ENCODE measurements at regions not wholly inside any gene's neighbourhood (a gene's known extent, or its start where the extent isn't known, plus 50 kb on each side); places are given as distances from the start of the nearest gene placed in this dataset.

DNA sequence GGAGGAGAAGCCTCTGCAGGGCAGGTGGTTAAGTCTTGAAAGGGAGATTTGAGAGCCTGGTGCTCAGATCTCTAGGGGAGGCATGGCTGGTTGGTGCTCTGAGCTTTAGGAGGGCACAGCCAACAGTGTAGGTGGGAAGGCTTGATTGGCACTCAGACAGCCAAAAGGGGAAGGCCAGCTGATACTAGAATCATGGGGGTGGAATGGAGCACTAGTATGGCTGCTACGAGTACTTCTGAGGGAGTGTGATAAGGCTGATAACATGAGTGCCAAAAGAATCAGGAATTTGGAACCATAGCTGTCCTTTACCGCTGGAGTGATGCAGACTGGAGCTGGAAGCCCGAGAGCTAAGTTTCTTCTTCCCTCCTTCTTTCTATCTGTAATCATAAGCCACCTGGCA lies 184.6 kb upstream of the TBC1D5 start:
- H3K4me3 Mint-ChIP-seq: no peak overlapping the region
- H3K36me3 Mint-ChIP-seq (ENCODE audit: low read depth): peaks cover 3% of the 10 kb centered on the region; the same call in 2 of the 3 replicates
- H3K36me3 ChIP-seq (ENCODE audit: insufficient read depth): peaks cover 4% of the 10 kb centered on the region; the same call in 1 of the 2 replicates

DNA sequence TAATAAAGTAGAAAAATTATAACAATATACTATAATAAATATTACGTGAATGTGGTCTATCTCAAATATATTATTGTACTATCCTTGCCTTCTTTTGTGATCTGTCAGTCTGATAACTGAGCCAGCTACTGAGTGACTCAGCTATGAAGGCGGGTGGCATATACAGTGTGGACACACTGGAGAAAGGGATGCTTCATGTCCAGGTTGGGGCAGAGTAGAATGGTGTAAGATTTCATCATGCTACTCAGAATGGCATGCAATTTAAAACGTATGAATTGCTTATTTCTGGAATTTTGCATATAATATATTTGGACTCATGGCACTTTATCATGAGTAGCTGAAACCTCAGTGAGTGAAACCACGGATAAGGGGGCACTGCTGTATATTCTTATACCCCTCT lies 172.9 kb upstream of the TBC1D5 start:
- H3K4me1 ChIP-seq (ENCODE audit: insufficient read depth): no peaks in the 10 kb centered on the region; the same call in none of the 2 replicates
- no peaks in the 10 kb centered on the region for H3K36me3 ChIP-seq (ENCODE audit: insufficient read depth)
- H4K20me1 ChIP-seq (replicated peaks; ENCODE audit: insufficient read depth): no peaks in the 10 kb centered on the region
- no peak for DNase-seq (ENCODE audit: low spot score)
- H3K9me3 Mint-ChIP-seq: no peaks in the 10 kb centered on the region; the same call in 2 of the 3 replicates
- no peaks in the 10 kb centered on the region for H3K27me3 Mint-ChIP-seq (ENCODE audit: insufficient read depth, low read depth, poor library complexity)
- no peak overlapping the region for H3K4me2 ChIP-seq
- ATAC-seq: no peak
- no peaks in the 10 kb centered on the region for H3K9me2 ChIP-seq (ENCODE audit: insufficient read depth)
- peaks cover 11% of the 10 kb centered on the region; the same call in 2 of the 3 replicates for H3K4me1 Mint-ChIP-seq
- no peak overlapping the region for H2AFZ ChIP-seq
- no peak overlapping the region for H3K4me3 Mint-ChIP-seq
- H3K4me3 ChIP-seq: no peak overlapping the region
- no peaks in the 10 kb centered on the region for H3K36me3 Mint-ChIP-seq (ENCODE audit: low read depth)
- H3K79me2 ChIP-seq (replicated peaks; ENCODE audit: insufficient read depth): no peaks in the 10 kb centered on the region
- H3F3A ChIP-seq (replicated peaks; ENCODE audit: low read depth): no peaks in the 10 kb centered on the region
- H3K27me3 ChIP-seq (ENCODE audit: insufficient read depth): no peaks in the 10 kb centered on the region
- H3K27ac Mint-ChIP-seq: no peak overlapping the region
- H3K27ac ChIP-seq (ENCODE audit: low read depth): no peak overlapping the region
- no peak for TF ChIP-seq EZH2 (IDR thresholded peaks at IDR 0.05; ENCODE audit: low read depth, unreplicated experiment)
- TF ChIP-seq, protein P1, sequence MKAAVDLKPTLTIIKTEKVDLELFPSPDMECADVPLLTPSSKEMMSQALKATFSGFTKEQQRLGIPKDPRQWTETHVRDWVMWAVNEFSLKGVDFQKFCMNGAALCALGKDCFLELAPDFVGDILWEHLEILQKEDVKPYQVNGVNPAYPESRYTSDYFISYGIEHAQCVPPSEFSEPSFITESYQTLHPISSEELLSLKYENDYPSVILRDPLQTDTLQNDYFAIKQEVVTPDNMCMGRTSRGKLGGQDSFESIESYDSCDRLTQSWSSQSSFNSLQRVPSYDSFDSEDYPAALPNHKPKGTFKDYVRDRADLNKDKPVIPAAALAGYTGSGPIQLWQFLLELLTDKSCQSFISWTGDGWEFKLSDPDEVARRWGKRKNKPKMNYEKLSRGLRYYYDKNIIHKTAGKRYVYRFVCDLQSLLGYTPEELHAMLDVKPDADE (IDR thresholded peaks at IDR 0.05): no peak
- TF ChIP-seq NANOG (IDR thresholded peaks at IDR 0.05; ENCODE audit: borderline replicate concordance): no peak
- no peak for TF ChIP-seq CREB1 (CRISPR knock-in tag; IDR thresholded peaks at IDR 0.05; ENCODE audit: low read depth)
- no peak for TF ChIP-seq STAT1 (IDR thresholded peaks at IDR 0.05; ENCODE audit: unreplicated experiment)
- TF ChIP-seq, protein P2, sequence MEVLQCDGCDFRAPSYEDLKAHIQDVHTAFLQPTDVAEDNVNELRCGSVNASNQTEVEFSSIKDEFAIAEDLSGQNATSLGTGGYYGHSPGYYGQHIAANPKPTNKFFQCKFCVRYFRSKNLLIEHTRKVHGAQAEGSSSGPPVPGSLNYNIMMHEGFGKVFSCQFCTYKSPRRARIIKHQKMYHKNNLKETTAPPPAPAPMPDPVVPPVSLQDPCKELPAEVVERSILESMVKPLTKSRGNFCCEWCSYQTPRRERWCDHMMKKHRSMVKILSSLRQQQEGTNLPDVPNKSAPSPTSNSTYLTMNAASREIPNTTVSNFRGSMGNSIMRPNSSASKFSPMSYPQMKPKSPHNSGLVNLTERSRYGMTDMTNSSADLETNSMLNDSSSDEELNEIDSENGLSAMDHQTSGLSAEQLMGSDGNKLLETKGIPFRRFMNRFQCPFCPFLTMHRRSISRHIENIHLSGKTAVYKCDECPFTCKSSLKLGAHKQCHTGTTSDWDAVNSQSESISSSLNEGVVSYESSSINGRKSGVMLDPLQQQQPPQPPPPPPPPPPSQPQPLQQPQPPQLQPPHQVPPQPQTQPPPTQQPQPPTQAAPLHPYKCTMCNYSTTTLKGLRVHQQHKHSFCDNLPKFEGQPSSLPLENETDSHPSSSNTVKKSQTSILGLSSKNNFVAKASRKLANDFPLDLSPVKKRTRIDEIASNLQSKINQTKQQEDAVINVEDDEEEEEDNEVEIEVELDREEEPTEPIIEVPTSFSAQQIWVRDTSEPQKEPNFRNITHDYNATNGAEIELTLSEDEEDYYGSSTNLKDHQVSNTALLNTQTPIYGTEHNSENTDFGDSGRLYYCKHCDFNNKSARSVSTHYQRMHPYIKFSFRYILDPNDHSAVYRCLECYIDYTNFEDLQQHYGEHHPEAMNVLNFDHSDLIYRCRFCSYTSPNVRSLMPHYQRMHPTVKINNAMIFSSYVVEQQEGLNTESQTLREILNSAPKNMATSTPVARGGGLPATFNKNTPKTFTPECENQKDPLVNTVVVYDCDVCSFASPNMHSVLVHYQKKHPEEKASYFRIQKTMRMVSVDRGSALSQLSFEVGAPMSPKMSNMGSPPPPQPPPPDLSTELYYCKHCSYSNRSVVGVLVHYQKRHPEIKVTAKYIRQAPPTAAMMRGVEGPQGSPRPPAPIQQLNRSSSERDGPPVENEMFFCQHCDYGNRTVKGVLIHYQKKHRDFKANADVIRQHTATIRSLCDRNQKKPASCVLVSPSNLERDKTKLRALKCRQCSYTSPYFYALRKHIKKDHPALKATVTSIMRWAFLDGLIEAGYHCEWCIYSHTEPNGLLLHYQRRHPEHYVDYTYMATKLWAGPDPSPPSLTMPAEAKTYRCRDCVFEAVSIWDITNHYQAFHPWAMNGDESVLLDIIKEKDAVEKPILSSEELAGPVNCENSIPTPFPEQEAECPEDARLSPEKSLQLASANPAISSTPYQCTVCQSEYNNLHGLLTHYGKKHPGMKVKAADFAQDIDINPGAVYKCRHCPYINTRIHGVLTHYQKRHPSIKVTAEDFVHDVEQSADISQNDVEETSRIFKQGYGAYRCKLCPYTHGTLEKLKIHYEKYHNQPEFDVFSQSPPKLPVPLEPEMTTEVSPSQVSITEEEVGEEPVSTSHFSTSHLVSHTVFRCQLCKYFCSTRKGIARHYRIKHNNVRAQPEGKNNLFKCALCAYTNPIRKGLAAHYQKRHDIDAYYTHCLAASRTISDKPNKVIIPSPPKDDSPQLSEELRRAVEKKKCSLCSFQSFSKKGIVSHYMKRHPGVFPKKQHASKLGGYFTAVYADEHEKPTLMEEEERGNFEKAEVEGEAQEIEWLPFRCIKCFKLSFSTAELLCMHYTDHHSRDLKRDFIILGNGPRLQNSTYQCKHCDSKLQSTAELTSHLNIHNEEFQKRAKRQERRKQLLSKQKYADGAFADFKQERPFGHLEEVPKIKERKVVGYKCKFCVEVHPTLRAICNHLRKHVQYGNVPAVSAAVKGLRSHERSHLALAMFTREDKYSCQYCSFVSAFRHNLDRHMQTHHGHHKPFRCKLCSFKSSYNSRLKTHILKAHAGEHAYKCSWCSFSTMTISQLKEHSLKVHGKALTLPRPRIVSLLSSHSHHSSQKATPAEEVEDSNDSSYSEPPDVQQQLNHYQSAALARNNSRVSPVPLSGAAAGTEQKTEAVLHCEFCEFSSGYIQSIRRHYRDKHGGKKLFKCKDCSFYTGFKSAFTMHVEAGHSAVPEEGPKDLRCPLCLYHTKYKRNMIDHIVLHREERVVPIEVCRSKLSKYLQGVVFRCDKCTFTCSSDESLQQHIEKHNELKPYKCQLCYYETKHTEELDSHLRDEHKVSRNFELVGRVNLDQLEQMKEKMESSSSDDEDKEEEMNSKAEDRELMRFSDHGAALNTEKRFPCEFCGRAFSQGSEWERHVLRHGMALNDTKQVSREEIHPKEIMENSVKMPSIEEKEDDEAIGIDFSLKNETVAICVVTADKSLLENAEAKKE (CRISPR knock-in tag; IDR thresholded peaks at IDR 0.05): no peak
- TF ChIP-seq ZNF114 (CRISPR knock-in tag; IDR thresholded peaks at IDR 0.05): no peak
- TF ChIP-seq ZNF331 (CRISPR knock-in tag; IDR thresholded peaks at IDR 0.05; ENCODE audit: low read depth): no peak
- TF ChIP-seq EZH2phosphoT487 (IDR thresholded peaks at IDR 0.05; ENCODE audit: unreplicated experiment): no peak
- TF ChIP-seq JUNB (IDR thresholded peaks at IDR 0.05; ENCODE audit: unreplicated experiment): no peak

More for the DNA sequence above, 184.6 kb upstream of the TBC1D5 start:
- Histone ChIP-seq H3K4me3 (no peak overlapping the region), H3K4me2 (no peak overlapping the region), H3K79me2 (replicated peaks; ENCODE audit: insufficient read depth) (no peaks in the 10 kb centered on the region), H4K20me1 (replicated peaks; ENCODE audit: insufficient read depth) (no peaks in the 10 kb centered on the region; the same call in 1 of the 2 replicates), H3F3A (replicated peaks; ENCODE audit: low read depth) (no peaks in the 10 kb centered on the region), H3K27ac (ENCODE audit: low read depth) (no peak overlapping the region), H3K27me3 (ENCODE audit: insufficient read depth) (no peaks in the 10 kb centered on the region), H3K9me2 (ENCODE audit: insufficient read depth) (no peaks in the 10 kb centered on the region), H2AFZ (no peak overlapping the region), H3K4me1 (ENCODE audit: insufficient read depth) (peaks cover 7% of the 10 kb centered on the region; the same call in 1 of the 2 replicates)
- Mint-ChIP-seq H3K4me1 (peaks cover 15% of the 10 kb centered on the region; the same call in 2 of the 3 replicates), H3K27ac (no peak overlapping the region), H3K9me3 (no peaks in the 10 kb centered on the region), H3K27me3 (ENCODE audit: insufficient read depth, low read depth, poor library complexity) (no peaks in the 10 kb centered on the region)
- ATAC-seq: no peak
- TF ChIP-seq NANOG (IDR thresholded peaks at IDR 0.05; ENCODE audit: borderline replicate concordance): no peak
- TF ChIP-seq, protein P1 (IDR thresholded peaks at IDR 0.05): no peak
- no peak for DNase-seq (ENCODE audit: low spot score)
